ENCODE measurements at regions not wholly inside any gene's neighbourhood (a gene's known extent, or its start where the extent isn't known, plus 50 kb on each side); places are given as distances from the start of the nearest gene placed in this dataset.

DNA sequence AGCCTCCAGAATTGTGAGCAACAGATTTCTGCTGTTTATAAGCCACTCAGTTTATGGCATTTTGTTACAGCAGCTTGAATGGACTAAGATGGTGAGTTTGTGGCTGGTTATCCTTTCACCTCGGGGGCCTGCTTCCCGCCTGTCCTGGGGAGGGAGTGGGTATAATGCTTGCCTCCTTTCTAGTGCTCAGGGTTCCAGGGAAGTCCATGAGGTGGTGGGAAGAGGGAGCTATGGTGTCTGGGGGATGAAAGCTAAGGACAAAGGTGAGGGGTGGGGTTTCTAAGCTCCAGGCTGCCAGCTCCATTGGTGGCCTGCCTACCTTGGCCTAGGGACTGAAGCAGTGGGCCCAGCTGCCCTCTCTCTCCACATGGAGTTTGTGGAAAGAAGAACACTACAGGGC lies 50.2 kb upstream of the SDK2 start:
- no peak for DNase-seq

DNA sequence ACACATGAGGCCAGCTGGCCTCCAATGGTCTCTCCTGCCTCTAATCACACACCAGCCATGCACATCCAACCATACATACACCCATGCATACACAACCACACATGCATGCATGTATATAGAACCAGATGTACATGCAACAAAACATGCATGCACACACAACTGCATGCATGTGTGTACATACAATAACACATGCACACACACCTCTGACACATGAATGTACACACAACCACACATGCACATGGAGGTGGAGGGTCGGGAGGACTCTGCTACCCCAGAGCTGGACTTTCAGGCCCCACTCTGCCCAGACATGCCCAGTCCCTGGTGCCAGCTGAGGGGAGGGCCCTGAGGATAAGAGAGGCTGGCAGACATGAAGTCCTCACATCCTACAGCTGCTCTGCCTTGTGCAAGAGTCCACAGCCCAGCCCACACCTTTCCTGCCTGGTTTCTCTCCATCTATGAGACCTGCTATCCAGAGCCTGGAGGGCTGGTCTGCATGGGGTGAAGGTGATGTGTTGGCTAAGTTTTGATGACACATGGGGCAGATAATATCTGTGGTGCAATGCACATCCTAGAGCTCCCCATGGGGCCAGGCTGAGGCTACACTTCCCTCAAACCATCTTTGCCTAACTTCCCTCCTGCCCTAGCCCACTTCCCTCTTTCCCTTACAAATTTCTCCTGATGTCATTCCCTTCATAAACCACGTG lies 50.9 kb upstream of the SDK2 start:
- no peak for DNase-seq

DNA sequence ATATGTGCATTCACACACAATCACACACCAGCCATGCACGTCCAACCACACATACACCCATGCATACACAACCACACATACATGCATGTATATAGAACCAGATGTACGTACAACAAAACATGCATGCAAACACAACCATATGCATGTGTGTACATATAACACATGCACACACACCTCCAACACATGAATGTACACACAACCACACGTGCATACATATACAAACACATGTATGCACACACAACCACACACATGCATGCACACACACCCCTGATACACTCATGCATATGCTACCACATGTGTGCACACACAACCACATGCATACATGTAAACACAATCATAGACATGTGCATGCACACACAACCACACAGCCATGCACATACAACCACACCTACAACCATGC lies 52.0 kb upstream of the SDK2 start:
- DNase-seq: no peak

DNA sequence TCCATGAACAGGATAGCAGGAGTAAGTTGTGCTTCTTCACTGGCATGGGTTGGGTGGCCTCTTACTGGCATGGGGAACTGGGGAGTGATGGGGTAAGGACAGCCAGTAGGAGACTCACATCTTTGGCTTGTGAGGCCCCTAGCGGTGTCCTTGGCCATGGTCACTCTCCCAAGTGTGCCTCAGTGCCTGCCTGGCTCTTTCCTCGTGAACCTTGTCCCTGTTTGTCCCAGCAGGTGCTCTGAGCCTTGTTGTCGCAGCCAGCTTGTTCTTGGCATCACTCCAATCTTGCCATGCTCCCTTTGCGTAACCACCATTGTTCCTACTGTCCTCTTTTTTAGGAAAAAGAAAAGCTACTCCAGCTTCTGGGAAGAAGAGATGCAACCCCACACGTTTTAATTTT lies 53.6 kb upstream of the SDK2 start:
- no peak for DNase-seq

DNA sequence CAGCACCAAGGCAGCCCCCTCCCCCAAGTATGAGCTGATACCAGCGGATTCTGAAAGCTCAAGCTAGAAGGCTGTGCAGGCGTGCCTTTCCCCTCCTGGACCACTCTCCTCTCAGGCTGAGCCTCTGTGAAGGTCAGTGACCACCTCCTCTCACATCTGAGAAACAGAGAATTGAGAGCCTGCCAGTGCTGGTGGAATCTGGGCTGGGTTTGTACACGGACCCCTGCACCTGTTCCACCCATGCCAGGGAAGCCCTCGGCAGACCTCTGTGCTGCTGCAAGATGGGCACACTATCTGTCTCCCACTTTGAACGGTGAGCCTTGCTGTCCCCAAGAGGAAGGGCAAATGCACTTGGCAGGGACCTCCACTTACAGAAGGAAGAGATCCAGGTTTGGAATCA lies 54.7 kb upstream of the SDK2 start:
- no peak for DNase-seq

DNA sequence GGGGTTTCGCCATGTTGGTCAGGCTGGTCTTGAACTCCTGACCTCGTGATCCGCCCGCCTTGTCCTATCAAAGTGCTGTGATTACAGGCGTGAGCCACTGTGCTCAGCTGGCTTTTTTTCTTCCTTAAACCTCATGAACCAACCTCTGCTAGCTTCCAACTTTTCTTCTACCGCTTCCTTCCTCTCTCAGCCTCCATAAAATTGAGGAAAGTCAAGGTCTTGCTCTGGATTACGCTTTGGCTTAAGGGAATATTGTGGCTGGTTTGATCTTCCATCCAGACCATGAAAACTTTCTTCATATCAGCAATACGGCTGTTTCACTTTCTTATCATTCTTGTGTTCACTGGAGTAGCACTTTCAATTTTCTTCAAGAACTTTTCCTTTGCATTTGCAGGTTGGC lies 57.5 kb upstream of the SDK2 start:
- no peak for DNase-seq

DNA sequence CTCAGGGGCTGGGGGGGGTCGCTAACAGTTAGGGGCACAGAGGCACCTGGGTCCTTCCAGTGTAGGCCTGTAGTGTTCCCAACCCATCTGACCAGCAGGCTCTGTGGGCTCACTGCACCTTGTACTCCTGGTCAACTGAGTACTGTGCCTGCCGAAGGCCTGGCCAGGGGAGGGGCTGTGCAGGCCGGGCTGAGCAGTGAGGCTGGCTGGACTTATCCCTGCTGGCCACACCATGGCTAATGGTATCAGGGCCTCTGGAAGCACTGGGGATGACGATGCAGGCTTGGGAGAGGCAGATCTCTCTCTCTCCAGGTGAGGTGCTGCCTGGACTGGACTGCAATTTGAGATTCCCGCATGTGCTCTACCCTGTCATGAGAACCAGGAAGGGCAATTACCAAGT lies 58.9 kb upstream of the SDK2 start:
- DNase-seq: no peak

DNA sequence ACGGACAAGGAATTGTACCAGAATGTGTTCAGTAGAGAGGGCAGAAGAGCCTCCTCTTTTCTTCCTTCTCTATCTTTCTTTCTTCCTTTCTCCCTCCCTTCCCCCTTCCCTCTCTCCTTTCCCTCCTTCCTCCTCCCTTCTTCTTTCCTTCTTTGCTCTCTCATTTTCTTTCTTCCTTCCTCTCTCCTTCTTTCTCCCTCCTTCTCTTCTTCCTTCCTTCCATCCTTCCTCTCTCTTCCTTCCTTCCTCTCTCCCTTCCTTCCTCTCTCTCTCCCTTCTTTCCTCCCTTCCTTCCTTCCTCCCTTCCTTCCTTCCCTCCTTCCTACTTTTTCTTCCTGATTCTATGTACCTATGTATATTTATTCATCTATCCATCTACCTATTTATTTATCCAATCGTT lies 59.7 kb upstream of the SDK2 start:
- no peak for DNase-seq

DNA sequence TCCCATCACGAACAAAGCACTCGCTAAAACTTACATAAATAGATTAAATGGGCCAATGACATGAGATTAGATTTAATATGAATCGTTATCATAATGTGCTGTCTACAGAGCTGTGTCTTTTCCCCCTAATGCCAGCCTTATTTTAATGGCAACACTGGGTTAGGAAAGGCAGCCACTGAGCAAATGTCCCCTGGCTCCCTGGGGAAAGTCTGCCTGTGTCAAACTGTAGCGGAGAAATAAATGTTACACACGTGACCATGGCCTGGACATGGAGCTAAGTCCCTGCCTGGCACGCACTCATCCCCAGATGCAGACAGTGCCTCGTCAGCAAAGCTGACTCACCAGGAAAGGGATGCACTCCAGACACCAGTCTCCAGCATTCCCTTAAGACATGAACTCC lies 61.3 kb upstream of the SDK2 start:
- DNase-seq: peak; percentile 92

DNA sequence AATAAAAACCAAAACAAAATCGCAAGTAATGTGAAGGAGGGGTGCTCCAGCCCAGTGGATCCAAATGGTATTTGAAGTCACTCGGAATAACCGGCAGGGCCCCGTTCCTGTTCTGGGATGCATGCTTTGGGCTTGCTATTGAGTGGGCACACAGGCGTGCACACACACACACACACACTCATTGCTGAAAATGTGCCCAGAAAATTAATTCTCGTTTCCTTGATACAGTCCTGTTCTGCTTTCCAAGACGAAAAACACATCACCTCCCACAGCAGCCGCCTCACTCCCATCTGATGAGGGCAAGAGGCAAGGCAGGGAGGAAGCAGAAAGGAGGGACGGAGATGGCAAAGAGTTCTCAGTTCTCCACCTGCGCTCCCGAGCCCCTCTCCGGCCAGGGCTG lies 62.2 kb upstream of the SDK2 start:
- DNase-seq: no peak

DNA sequence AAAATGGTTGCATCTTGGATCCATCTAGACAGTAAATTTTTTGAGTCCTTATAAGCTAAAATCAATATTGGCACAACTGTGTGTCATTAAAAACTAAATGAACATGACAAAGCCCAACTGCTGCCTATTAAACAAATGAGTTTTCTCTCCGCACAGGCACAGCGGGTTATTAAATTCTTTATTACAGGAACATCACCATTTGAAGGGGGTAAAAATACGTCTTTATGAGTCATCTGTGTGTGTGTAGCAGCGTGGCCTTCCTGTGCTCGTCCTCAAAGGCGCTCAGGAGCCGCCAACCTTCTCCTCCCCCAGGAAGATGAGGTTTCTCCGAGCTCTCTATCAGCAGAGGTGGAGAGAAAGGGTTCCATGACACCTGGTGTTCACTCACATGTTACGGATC lies 62.6 kb upstream of the SDK2 start:
- peak; percentile 9 for DNase-seq

DNA sequence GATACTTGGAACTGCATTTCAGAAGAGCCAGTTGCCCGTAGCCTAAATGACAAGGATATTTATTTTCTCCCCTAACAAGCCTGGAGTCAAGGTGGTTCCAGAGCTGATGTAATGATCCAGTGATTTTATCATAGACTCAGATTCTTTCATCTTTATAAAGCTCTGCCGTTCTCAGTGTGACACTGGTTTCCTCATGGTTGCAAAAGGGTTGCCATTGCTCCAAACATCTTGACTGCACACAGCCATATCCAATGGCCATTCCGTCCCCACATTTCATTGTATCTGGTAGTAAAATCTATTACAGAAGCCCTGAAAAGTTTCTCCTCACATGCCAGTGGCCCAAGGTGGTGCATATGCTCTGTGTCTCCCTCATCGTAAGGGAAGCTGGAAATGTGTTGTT lies 63.1 kb upstream of the SDK2 start:
- no peak for DNase-seq

DNA sequence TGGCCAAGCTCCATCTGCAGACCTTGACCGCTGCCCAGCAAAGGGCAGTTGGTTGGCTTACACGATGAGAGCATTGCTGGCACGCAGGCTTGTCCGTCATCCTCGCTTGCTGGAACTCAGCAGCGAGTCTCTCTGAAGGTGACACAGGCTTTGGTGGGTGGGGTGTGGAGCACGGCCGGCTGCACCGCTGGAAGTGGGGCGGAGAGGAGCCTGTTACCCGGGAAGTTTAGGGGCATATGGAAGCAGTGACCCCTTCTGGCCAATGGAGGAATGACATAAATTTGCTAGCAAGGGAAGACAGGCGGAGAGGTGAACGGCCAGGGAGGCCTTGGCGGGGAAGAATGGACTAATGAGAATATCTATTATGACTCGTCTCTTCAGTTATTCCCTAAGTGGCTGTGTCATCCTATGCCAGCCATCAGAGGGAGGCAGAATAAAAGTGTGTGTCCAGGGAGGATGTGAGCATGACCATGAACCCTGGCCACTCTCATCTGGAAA lies 65.9 kb upstream of the SDK2 start:
- peak; percentile 51 for DNase-seq

DNA sequence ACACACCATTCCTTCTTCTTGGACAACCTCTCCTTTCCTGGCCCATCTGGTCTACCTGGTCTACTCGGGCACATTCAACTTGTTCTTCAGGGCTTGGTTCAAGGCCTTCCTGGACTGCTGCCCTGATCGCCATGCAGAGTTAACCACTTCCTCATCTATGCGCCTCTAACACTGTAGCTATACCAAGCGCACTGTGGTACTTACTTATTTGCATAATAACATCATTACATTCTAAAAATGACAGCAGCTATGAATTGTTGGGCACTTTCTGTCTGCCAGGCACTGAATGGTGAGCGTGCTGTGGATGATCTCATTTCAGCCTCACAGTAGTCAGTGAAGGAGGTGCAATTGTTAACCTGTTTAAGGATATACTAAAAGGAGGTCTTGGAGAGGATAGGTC lies 66.9 kb upstream of the SDK2 start:
- DNase-seq: no peak

DNA sequence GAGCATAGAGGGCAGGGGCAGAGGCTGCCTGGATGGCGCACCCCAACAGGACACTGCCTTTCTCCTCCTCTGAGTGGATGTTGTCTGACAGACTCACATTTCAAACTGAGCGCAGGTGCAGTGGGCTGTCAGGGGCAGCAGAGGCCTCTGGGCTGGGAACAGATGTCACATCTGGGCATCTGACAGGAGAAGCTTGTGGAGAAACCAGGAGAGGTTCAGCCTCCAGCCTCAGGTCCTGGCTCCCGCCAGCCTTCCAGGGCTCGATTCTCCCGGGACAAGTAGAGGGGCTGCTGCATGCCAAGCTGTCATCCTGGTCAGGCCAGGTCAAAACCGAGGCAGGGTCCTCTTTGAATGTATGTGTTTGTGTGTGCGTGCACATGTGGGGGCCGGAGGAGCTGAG lies 67.7 kb upstream of the SDK2 start:
- no peak for DNase-seq

DNA sequence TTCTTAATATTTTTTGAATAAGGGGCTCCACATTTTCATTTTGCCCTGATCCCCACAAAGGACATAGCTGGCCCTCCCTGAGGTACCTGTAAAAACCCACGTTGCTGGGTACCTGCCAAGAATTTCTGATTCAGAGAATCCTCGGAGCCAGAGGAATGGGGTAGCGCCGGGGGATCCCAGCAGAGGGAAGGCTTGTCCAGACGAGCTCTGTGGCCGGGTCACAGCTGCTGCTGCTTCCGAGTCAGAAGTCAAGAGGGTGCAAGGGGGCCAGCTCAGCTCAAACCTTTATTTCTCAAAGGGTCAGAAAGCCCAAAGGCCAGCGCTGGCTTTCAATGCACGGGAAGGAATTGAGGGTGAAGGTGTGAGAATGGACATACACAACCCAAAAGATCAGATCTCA lies 68.9 kb upstream of the SDK2 start:
- DNase-seq: no peak

DNA sequence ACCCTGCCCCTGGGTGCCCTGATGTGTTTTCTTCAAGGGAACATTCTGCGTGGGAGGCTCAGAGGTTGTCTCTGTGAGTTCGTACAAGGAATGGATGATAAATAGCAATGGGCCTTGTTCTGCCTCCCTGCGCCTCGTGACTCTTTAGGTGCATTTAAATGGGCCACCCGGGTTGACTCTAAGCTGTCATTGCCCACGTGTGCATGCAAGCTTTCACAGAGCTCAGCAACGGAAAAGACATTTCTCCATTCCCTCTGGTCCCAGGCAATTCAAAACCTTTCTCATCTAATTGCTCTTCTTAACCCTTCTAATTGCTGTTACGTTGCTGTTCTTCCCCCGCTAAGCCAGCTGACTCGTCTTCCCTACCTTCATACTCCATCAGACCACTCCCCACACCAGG lies 71.5 kb upstream of the SDK2 start:
- no peak for DNase-seq

DNA sequence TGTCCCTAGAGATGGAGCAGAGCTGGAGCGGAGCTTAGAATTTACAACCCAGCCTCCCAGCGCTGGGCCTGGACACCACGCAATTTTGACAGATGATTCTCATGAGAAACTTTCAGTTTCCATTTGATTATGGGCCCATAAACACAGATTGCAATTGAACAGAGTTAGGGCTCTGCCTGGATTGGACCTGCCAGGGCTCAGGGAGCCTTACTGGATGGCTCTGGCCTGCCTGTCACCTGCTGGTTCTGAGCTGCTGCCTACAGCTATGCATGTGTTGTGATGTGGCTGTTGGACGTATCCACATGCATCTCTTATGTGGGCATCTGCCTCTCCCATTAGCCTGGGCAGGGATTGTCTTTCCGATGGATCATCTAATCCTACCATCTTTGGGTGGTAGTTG lies 73.4 kb upstream of the SDK2 start:
- DNase-seq: no peak

DNA sequence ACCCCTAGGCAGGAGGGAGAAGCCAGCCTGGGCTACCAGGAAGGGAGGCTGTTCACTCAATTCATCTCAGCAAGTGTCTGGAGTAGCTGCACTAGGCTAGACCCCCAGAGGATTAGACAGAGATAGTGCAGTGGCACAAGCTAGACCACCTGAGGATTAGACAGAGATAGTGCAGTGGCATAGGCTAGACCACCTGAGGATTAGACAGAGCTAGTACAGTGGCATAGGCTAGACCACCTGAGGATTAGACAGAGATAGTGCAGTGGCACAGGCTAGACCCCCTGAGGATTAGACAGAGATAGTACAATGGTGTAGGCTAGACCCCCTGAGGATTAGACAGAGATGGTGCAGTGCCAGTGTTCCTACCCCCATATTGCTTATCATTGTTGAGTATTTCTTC lies 74.1 kb upstream of the SDK2 start:
- no peak for DNase-seq

DNA sequence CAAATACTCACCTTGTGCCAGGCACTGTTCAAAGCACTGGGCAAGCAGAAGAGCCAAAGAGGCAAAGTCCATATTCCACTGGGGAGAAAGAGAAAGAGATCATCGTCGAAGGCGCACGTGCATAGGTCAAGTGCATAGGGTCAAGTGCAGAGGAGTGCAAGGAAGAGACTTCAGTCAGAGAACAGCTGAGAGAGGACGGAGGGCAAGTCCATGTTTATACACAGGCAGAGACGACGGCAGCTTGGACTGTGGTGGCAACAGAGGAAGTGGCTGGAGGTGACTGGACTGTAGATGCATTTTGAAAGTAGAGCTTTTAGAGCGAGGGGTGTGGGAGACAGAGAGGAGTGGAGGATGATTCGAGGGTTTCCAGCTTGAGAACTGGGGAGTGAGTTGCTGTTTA lies 74.7 kb upstream of the SDK2 start:
- no peak for DNase-seq

DNA sequence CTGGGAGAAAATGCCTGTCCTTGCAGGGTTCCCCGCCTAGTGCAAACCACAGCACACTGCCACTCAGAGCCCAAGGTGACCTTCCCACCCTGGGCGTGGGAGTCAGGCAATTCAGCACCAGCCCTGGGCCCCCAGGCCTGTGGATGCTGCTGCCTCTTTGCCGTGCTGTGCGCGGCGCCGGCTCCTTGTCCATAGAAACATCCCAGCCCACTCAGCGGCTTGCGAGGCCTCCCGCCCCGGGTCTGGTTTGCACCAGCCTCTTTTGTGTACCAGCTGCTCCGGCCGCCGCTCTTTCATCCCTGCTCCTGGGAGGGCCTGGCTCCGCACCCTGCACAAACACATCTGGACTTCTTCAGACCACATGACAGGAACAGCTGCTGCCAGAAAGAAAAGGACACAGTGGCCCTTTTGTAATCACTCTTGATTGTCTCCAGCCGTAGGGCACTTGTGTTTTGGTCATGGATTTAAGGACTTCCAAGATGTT lies 75.4 kb upstream of the SDK2 start:
- DNase-seq: no peak

DNA sequence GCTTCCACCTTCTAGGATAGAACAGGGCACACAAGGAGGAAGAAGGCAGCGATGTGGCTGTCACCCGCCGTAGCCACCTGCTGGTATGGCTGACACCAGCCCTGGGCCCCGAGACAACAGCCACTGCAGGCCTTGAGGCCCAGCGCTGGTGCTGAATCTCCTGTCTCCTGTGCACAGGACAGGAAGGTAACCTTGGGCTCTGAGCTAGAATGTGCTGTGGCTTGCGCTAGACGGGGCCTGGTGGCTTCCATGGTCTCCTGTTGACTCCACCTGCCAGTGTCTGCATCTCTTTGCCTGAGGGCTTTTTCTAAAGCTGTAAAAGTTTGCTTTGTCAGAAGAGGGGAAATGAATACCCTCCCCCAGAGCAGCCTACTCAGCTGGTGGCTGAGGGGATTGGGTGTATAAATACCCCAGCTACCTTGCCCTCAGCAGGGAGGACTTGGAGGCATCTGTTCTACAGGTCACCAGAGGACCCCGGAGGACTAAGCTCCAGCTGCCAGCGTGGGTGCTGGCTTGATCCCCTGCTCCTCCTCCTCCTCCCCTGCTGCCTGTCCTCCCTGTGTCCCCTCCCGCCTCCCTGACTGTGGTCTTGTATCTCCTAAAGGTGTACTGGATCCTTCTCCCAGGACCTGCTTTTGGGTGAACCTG lies 76.1 kb upstream of the SDK2 start:
- DNase-seq: no peak

DNA sequence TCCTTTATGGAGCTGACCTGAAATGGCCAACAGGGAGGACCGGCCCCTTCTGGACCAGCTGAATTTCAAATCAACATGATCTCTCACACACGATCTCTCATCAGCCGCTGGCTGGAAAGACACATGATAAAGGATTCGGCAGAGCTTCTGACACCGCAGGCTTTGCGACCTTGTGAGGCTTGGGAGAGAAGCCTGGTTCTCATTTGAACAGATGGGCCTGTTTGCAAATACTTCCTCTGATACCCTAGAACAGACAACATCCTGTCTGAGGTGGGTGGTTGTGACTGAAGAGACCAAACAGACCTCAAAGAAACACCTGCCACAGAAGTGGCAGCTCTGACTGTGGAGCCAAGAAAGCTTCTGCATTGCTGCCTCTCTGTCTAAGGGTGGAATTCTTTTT lies 77.9 kb upstream of the SDK2 start:
- no peak for DNase-seq

DNA sequence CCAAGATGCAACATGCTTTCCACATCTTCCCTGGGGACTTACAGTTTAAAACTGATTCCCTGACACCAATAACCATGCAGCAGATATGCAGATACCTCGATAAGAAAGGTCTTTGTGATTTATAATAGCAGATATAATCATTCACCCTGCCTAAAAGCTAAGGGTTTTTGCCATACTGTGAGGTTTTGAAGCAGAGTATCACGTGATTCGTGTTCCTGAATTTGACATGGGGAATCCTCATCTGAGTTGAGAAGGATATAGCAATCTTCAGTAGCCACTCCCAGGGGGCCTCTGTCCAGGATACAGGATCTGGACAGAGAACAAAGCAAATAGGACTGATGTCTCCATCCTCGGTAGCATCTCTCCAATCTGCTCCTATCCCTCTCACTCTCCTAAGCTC lies 79.1 kb upstream of the SDK2 start:
- no peak for DNase-seq

DNA sequence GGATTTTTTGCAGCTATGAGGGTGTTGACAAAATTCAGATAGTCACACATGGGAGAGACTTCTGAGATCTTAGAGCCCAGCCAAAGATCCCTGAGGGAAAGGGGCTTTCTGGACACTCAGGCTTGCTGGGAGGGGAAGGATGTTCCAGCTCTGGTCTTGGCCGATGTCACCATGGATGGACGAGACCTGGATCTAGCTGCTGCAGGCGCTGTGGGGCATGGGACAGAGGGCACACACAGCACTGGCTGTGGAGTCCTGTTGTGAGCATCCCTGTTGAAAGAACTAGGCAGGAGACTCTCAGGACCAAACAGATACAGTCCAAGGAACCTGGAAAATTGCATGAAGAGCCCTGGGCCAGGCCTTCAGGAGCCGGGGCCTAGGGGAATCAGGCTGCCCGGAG lies 80.1 kb upstream of the SDK2 start:
- no peak for DNase-seq
